GM13976 (cell line): ENCODE measurements at regions not wholly inside any gene's neighbourhood (a gene's known extent, or its start where the extent isn't known, plus 50 kb on each side); places are given as distances from the start of the nearest gene placed in this dataset.

Experiments
- DNase-seq: peaks from one replicate; pipeline ENCODE4 v3.0.0; 2012; ENCODE audit warnings: low spot score
- in situ Hi-C: fragments of 300-500 bp; cut with MboI; formaldehyde crosslinking; loops from one replicate; pipeline ENCODE4 v1.12.0; 2022; ENCODE audit warnings: low sequenced_read_pairs, mixed read lengths, inconsistent platforms; ENCODE audit not compliant: unreplicated experiment
- TF ChIP-seq, protein P1 (sequence below): IDR thresholded peaks from 2 replicates; pipeline ENCODE4 v1.5.1; 2012; ENCODE audit warnings: borderline replicate concordance, mild to moderate bottlenecking; ENCODE audit not compliant: insufficient read depth; ENCODE audit errors: extremely low read depth, missing control alignments, control extremely low read depth

DNA sequence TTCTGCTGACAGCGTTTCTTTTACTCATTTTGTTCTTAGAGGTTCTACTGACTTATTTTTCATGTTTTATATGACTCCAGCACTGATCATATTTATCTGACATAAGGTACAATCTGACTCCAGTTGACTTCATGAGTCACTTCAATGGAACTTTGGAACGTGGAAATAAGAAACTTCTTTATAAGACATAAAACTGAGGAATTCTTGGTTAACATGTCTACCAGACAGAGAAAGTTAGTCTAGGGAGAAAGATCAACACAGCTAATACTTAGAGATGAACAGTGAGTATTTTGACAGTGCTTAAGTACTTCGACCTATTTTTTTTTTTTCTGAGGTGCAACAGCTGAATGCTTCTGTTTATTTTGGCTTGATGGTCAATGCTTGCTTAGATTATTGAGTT is 679.5 kb downstream of the KCNJ2 start:
- in situ Hi-C loops = no loop called here
- no peak for DNase-seq
- TF ChIP-seq, protein P1, sequence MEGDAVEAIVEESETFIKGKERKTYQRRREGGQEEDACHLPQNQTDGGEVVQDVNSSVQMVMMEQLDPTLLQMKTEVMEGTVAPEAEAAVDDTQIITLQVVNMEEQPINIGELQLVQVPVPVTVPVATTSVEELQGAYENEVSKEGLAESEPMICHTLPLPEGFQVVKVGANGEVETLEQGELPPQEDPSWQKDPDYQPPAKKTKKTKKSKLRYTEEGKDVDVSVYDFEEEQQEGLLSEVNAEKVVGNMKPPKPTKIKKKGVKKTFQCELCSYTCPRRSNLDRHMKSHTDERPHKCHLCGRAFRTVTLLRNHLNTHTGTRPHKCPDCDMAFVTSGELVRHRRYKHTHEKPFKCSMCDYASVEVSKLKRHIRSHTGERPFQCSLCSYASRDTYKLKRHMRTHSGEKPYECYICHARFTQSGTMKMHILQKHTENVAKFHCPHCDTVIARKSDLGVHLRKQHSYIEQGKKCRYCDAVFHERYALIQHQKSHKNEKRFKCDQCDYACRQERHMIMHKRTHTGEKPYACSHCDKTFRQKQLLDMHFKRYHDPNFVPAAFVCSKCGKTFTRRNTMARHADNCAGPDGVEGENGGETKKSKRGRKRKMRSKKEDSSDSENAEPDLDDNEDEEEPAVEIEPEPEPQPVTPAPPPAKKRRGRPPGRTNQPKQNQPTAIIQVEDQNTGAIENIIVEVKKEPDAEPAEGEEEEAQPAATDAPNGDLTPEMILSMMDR = no peak

DNA sequence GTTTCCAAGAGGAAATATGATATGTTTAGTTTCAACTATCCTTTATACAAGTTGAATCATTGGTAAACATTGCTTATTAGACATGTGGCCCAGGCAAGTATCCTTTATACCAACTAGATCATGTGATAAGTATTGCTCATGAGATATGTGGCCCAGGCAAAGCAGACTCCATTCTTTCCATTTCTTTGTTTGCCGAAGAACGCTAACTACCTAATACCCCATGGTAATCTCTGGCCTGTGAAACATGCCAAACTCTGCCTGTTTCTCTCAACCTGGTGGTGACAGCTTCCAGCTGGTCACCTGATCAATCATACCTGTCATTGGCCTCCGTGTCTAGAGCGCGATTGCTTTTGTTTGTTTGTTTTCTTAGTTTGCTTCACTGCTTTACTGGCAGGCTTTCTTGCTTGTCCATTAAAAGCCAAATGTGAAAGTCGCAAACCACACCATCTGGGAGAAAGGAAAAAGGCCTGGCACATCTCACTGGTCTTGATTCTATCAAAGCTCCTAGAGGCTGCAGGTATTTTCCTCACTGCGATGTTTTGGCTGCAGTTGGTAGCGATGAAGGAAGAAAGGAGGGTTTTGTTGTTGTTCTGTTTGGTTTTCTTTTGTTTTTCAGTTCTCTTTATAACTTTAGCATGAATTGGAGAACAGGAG is 686.2 kb downstream of the KCNJ2 start:
- DNase-seq = no peak

DNA sequence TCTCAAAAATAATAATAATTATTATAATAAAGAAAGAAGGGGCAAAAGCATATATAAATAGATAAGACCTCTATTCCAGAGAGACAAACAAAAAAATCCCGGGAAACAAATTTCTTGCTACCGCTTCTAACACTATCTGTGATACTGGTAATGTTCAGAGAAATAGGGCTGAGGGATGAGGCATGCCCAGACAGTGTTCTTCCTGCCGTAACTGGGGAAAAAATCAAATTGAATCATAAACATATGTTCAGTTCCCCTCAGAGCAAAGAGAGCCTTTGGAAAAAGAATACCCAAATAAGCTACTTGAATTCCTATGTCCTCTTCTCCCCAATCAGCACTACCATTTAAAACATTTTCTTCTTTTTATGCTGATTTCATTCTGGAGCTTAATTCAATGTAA is 688.0 kb downstream of the KCNJ2 start:
- TF ChIP-seq, protein P1 = no peak
- DNase-seq = no peak
- in situ Hi-C loops = no loop called here

More for the DNA sequence above, 686.2 kb downstream of the KCNJ2 start:
- in situ Hi-C loops = no loop called here
- TF ChIP-seq, protein P1 = no peak

DNA sequence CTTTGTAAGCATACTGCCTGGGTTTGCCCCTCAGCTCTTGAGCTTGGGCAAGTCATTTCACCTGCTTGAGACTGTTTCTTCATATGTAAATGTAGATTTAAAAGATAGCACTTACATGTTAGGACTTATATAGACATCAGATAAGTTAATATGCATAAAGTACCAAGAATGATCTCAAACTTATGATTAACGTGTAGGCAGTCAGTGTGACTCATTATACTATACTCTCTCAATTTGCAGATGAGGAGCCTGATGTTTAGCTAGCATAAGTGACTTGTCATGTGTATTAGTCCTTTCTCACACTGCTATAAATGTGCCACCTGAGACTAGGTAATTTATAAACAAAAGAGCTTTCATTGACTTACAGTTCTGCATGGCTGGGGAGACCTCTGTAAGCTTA is 690.5 kb downstream of the KCNJ2 start:
- in situ Hi-C loops = no loop called here
- DNase-seq = no peak
- TF ChIP-seq, protein P1 = no peak

DNA sequence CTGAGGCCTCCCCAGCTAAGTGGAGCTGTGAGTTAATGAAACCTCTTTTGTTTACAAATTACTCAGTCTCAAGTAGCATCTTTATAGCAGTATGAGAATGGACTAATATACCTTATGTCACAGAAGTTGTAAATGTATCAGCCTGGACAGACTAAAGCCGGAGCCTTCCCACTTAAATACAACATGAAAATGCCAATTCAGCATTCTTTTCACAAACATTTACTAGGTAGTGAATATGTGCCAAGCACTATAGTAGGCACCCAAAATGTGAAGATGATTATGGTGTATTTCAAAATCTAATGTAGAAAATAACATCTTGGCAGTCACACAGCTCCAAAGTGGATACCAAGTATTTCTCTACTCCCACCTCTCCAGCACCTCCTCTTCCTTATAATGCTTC is 693.0 kb downstream of the KCNJ2 start:
- TF ChIP-seq, protein P1 = no peak
- in situ Hi-C loops = no loop called here
- no peak for DNase-seq

DNA sequence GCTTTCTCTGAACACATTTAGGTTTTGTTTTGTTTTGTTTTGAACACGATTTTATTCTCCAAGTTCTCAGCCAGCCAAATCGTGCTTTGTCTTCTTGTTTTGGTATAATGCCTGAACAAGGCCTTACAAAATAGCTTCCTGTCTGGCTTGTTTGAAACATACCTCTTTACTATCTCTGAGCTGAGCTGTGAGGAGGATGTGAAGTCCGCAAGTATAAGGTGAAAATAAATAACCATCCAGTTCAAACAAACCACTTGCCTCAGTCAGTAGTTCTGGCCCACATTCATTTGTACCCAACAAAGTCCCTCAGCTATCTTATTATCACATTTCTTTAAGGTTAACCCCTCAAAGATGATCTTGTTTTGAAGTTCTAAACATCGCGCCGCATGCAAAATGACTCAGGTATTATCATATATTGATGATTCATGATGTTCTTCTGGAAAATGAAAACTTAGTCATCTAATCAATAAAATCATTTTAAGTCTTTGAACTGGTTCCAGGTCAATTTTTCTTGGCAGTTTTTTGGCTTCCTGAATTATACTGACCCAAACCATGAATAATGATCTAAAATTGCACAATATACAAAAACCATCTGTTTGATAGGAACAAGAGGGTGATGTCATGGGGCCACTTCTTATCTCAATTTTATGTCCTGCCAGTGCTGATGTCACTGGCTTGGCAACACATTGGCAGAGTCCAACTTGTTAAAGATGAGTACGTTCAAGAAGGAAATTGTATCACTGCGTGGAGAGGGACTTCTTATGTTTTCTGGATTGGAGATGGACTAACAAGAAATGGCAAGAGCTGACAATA is 694.3 kb downstream of the KCNJ2 start:
- DNase-seq = no peak
- in situ Hi-C loops = no loop called here
- TF ChIP-seq, protein P1 = no peak
